SK-N-SH (cell line): ENCODE measurements at regions not wholly inside any gene's neighbourhood (a gene's known extent, or its start where the extent isn't known, plus 50 kb on each side); places are given as distances from the start of the nearest gene placed in this dataset.

ENCODE experiments used
- CHD2 ChIP-seq: fragments of 150-350 bp; IDR thresholded peaks from 2 replicates; pipeline ENCODE4 v1.6.1; 2018; ENCODE audit warnings: low read length; ENCODE audit not compliant: partially characterized antibody
- POLR2AphosphoS5 ChIP-seq: IDR thresholded peaks from 2 replicates; pipeline ENCODE4 v1.6.1; 2012; ENCODE audit warnings: low read depth, low read length
- TF ChIP-seq, protein P1 (sequence below): fragments of 200-600 bp; sonication (generic); IDR thresholded peaks from 2 replicates; pipeline ENCODE4 v1.6.1; 2017; ENCODE audit warnings: antibody characterized with exemption, mild to moderate bottlenecking, moderate library complexity

DNA sequence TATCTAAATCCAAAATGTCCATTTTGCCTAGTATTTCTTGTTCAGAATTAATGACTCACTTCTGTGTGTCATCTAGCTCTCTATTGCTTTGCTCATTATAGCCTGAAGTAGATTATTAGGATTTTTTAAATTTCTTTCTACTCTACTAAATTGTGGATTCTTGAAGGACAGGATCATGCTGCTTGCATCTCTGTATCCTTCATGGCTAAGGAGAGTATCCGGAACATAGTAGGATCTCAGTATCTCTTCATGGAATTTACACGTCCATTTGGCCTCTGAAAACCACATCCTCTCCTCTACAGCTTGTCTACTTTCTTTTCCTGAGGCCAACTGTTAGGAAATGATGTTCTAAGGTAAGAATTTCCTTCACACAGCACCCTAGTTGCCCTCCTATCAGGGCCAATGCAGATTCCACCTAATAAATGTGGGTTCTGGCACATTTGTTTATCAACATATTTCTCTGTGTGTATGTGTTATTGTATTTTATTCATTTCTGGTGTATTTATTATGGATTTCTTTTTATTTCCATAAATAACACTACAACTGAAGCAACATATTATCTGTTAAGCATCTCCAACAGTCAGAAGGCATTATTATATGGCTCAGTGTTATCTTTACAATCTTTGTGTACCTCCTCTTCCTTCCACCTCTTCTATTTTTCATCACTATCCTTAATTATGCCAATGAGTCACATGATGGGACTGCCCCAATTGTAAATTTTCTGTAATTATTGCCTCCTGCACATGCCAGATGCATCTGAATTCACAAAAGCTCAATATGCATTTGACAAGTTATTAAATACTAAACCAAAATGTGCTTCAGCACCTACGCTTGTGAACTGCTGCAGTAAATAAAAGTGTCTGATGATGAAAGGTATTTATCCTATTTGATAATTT is 557.8 kb upstream of the TLE4 start:
- TF ChIP-seq, protein P1, sequence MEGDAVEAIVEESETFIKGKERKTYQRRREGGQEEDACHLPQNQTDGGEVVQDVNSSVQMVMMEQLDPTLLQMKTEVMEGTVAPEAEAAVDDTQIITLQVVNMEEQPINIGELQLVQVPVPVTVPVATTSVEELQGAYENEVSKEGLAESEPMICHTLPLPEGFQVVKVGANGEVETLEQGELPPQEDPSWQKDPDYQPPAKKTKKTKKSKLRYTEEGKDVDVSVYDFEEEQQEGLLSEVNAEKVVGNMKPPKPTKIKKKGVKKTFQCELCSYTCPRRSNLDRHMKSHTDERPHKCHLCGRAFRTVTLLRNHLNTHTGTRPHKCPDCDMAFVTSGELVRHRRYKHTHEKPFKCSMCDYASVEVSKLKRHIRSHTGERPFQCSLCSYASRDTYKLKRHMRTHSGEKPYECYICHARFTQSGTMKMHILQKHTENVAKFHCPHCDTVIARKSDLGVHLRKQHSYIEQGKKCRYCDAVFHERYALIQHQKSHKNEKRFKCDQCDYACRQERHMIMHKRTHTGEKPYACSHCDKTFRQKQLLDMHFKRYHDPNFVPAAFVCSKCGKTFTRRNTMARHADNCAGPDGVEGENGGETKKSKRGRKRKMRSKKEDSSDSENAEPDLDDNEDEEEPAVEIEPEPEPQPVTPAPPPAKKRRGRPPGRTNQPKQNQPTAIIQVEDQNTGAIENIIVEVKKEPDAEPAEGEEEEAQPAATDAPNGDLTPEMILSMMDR = no peak
- TF ChIP-seq POLR2AphosphoS5 = no peak
- no peak for TF ChIP-seq CHD2
